NAMALWA (cell line): ENCODE measurements at regions not wholly inside any gene's neighbourhood (a gene's known extent, or its start where the extent isn't known, plus 50 kb on each side); places are given as distances from the start of the nearest gene placed in this dataset.
"Not testable (repeated sequence)": the region's sequence is repeated elsewhere in the genome, so short reads cannot be mapped to it uniquely, and the experiment has no call there.

Source experiments
- DNase-seq: peaks from one replicate; pipeline ENCODE4 v3.0.0-alpha.2; 2015; ENCODE audit warnings: low spot score

DNA sequence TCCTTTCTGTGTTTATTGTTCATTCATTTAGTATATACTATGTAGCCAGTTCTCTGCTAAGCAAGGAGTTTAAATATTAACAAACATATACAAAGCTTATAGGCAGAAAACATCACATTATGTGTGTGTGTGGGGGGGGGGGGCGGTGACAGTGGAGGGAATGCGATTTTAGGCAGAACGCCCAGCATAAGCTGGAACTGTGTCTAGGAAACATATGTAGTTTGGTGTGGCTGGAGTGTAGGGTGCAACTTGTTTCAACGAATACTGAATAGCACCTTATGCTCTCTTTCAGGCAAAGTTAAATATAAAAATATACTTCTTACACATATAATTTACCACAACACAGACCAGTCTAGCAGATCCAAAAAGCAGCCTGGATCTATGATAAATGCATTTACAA is 980.6 kb downstream of the SLC6A15 start:
- no peak for DNase-seq

GRCh38 chr12:83931451-83931850 is 981.1 kb downstream of the SLC6A15 start:
- DNase-seq = no peak

DNA sequence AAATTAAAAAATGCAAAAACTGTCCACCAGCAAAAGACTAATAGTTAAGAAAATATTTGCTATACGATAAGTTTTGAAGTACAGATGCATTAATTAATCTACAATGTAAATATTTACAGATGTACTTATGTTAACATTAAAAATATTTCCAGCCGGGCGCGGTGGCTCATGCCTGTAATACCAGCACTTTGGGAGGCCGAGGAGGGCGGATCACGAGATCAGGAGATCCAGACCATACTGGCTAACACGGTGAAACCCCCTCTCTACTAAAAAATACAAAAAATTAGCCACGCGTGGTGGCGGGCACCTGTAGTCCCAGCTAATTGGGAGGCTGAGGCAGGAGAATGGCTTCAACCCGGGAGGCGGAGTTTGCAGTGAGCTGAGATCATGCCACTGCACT is 982.8 kb downstream of the SLC6A15 start:
- not testable (repeated sequence) for DNase-seq

GRCh38 chr12:83920821-83921547 is 991.6 kb downstream of the SLC6A15 start:
- DNase-seq = no peak

GRCh38 chr12:83919081-83919480 is 993.5 kb downstream of the SLC6A15 start:
- DNase-seq = no peak

DNA sequence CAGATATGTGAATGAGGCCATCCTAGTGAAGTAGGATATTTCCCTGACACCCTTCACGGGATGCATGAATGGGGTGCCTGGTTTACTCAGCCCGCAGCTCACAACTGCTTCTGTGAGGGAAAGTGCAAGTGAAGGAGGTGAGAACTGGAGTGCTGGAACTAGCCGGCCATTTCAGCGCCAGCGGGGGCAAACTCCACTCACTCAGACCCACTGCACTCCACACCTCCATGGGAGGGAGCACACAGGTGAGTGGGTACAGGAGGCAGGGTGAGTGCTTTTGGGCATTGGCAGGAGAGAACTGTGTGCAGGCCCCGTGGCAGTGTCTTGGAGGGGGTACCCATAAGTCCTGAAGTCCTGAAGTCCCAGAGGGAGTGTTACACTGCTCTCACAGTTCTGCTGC is 1008.4 kb downstream of the SLC6A15 start:
- DNase-seq = no peak

GRCh38 chr12:83896416-83896815 is 1016.2 kb downstream of the SLC6A15 start:
- DNase-seq = no peak

DNA sequence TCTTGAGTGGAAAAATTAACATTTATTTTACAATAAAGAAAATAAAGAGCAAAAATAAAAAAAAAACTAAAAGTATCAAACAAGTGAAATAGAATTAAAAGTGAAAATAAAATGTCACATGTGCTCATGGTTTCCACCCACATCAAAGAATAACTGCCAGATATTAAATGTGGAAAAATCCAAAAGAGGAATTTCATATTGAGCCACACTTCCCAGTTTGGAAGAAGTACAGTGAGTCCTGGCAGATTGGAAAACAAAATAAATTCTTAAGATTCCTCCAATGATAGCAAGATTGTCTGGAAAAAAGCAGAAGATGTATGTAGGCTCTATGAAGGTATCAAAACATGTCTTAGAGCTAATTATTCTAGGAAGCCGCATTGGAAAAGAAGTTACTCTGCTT is 1019.5 kb downstream of the SLC6A15 start:
- no peak for DNase-seq

DNA sequence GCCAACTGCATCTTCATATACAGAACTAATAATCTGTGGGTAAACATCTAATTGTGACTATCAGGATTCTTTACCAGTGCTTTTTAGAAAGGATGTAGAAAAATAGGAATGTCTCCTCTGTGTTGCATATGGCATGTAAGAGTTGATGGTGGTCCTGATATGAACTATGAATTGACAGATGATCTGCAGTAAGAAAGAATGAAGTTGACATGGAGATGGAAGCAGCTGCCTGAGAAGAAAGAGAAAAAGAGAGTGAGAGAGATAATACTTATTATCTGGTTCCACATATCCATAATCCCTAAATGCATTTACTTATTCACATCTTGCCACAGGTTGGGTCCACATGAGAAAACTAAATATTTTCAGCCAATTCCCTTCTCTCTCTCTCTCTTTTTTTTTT is 1022.9 kb downstream of the SLC6A15 start:
- no peak for DNase-seq

GRCh38 chr12:83886479-83886878 is 1026.1 kb downstream of the SLC6A15 start:
- no peak for DNase-seq

DNA sequence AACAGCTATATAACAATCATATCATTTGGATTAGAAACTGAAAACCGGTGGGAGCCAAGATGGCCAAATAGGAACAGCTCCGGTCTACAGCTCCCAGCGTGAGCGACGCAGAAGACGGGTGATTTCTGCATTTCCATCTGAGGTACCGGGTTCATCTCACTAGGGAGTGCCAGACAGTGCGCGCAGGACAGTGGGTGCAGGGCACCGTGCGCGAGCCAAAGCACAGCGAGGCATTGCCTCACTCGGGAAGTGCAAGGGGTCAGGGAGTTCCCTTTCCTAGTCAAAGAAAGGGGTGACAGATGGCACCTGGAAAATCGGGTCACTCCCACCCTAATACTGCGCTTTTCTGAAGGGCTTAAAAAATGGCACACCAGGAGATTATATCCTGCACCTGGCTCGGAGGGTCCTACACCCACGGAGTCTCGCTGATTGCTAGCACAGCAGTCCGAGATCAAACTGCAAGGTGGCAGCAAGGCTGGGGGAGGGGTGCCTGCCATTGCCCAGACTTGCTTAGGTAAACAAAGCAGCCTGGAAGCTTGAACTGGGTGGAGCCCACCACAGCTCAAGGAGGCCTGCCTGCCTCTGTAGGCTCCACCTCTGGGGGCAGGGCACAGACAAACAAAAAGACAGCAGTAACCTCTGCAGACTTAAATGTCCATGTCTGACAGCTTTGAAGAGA is 1041.5 kb downstream of the SLC6A15 start:
- not testable (repeated sequence) for DNase-seq

GRCh38 chr12:83866477-83866876 is 1046.1 kb downstream of the SLC6A15 start:
- DNase-seq = no peak

GRCh38 chr12:83865431-83865830 is 1047.2 kb downstream of the SLC6A15 start:
- DNase-seq = no peak

DNA sequence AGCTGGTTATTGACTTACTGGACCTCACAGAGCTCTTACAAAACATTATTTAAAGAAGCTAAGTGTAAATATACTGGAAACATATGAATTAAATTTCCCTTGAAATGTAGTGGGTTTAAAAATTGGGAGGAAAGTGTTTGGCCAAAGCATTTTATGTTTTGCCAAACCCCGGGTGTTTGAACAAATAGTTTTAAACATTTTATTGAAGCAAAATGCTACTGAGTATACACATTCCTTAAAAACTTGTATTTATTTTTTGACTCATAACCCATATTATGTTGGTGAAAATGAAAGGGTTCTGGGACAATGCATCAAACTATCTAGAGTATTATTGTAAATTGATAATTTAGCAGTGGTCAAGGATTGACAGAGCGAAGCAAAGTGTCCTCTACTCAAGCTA is 1048.5 kb downstream of the SLC6A15 start:
- no peak for DNase-seq

- no peak for DNase-seq
Observed at GRCh38 chr12:83859021-83859420, 1053.6 kb downstream of the SLC6A15 start.

GRCh38 chr12:83856803-83857202 is 1055.8 kb downstream of the SLC6A15 start:
- no peak for DNase-seq

DNA sequence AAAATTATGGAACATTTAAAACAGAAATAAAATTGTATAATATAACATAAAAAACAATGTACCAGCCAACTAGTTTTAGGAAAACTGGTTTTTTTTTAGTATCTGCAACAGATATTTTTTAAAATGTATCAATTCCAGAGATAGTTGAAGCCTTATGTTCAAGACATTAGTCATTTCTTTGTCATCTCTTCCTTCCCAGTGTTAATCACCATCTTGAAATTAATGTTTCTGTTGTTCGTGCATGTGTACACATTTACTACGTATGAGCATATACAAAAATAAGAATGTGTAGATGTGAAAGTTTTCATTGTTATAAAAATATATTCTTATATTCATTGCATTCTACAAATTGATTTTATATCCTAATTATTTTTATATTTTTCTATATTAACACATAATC is 1062.1 kb downstream of the SLC6A15 start:
- DNase-seq = no peak

GRCh38 chr12:83848702-83849101 is 1063.9 kb downstream of the SLC6A15 start:
- no peak for DNase-seq

GRCh38 chr12:83843541-83843940 is 1069.1 kb downstream of the SLC6A15 start:
- no peak for DNase-seq

DNA sequence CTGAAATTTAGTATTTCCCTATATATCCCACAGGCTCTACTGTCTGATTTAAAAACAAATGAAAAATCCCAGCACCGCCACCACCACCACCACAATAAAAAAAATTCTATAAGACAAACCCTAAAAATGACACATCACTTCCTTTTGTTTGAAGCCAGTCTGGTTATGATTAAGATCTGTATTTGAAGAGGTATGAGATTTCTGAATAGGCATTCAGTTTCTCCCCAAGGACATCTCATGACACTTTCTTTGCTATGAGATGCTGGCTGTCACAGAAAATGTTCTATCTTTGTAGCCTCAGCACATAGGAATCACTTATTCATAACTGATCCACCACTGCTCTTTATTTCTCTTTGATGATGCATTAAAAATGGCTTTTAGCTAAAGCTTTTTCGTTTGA is 1071.0 kb downstream of the SLC6A15 start:
- DNase-seq = no peak

- DNase-seq = peak; percentile 4
Observed at GRCh38 chr12:83827860-83828259, 1084.7 kb downstream of the SLC6A15 start.

GRCh38 chr12:83827193-83827592 is 1085.4 kb downstream of the SLC6A15 start:
- no peak for DNase-seq

DNA sequence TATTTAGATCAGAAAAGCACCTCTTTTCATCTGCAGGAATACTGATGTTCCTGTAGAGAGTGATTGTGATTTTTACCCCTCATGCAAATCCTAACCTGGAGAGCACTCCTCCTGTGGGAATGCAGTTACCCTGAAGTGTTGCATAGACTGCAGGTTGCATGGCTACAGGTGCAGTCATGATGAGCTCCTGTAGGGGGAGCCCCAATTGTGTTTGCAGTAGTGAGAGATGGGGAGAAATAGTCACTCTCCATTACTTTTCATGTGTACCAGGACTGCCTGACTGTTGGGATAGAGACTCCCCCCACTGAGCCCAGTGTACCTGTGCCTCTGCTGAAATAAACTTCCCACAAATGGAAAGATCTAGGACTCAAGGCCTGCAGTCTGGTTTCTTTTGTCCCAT is 1086.5 kb downstream of the SLC6A15 start:
- DNase-seq = peak; percentile 59
